Ascending aorta (tissue), 2 donors: ENCODE measurements at regions not wholly inside any gene's neighbourhood (a gene's known extent, or its start where the extent isn't known, plus 50 kb on each side); places are given as distances from the start of the nearest gene placed in this dataset.
"Not testable (repeated sequence)": the region's sequence is repeated elsewhere in the genome, so short reads cannot be mapped to it uniquely, and the experiment has no call there.

ENCODE experiments used
- DNase-seq, 2 donors: peaks; one replicate each; pipeline ENCODE4 v3.0.0-alpha.2; 2019; ENCODE audit warnings: low spot score in 2 of 2
- H3K27ac ChIP-seq, 2 donors: fragments of 200-600 bp; sonication (generic); one replicate each; pipeline ENCODE4 v1.5.1; 2016 to 2017; ENCODE audit warnings: mild to moderate bottlenecking in 1 of 2
- H3K27me3 ChIP-seq: fragments of 200-600 bp; sonication (generic); one replicate; pipeline ENCODE4 v1.5.1; 2017
- H3K36me3 ChIP-seq, 2 donors: fragments of 200-600 bp; sonication (generic); one replicate each; pipeline ENCODE4 v1.5.1; 2016
- H3K4me1 ChIP-seq, 2 donors: fragments of 200-600 bp; sonication (generic); one replicate each; pipeline ENCODE4 v1.5.1; 2016 to 2017; ENCODE audit warnings: mild to moderate bottlenecking in 1 of 2
- H3K4me3 ChIP-seq, 2 donors: fragments of 200-600 bp; sonication (generic); one replicate each; pipeline ENCODE4 v1.5.1; 2016 to 2017; ENCODE audit warnings: mild to moderate bottlenecking in 1 of 2
- H3K9me3 ChIP-seq, 2 donors: fragments of 200-600 bp; sonication (generic); one replicate each; pipeline ENCODE4 v1.5.1; 2016
- intact Hi-C: fragments of 100-400 bp; cut with DNase I; formaldehyde crosslinking; loops from one replicate; pipeline ENCODE4 v1.15.1; 2023
- TF ChIP-seq, protein P1 (sequence below), 3 experiments: fragments of 200-600 bp in 2 of 3; fragments of 450-650 bp in 1 of 3; sonication (generic) in 2 of 3; IDR thresholded peaks; one replicate each; pipeline ENCODE4 v1.5.1; 2016 to 2019; ENCODE audit warnings: antibody characterized with exemption in 3 of 3, mild to moderate bottlenecking in 1 of 3, moderate library complexity in 1 of 3

DNA sequence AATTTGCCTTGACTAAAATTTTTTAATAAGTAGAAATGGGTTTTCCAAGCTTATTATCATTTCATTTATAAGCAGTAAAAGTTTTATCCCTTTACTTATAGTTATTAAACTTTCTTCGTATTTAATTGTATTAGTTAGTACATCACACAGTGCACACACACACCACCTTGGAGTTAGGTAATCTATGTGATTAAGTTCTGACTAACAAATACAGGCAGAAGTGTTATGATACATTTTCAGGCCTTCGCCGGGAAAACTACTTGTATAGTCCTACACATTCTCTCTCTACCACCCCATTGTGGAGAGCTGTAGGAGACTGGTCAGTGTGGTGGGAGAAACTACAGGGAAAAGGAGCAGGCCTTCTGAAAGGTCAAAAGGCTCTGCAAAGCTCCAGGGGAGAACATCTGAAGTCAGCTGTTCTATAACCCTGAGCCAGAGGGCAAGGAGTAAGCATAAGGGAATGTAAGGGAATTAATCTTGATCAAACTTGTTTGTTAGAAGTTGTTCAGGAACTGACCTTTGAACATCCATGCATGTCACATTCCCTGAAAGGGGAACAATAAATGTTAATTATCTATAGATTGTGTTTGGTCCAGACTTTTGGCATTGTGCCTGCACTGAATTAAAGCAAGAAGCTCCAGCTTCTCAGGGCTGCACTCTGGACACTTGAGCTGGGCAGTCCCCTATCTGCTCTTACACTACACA lies 231.7 kb downstream of the FSIP2 start:
- Histone ChIP-seq H3K36me3 (no peaks in the 10 kb centered on the region), H3K4me1 (no peaks in the 10 kb centered on the region), H3K4me3 (no peak overlapping the region), H3K27me3 (no peaks in the 10 kb centered on the region), H3K27ac (no peak overlapping the region), H3K9me3 (no peaks in the 10 kb centered on the region)
- no peak for DNase-seq
- TF ChIP-seq, protein P1, sequence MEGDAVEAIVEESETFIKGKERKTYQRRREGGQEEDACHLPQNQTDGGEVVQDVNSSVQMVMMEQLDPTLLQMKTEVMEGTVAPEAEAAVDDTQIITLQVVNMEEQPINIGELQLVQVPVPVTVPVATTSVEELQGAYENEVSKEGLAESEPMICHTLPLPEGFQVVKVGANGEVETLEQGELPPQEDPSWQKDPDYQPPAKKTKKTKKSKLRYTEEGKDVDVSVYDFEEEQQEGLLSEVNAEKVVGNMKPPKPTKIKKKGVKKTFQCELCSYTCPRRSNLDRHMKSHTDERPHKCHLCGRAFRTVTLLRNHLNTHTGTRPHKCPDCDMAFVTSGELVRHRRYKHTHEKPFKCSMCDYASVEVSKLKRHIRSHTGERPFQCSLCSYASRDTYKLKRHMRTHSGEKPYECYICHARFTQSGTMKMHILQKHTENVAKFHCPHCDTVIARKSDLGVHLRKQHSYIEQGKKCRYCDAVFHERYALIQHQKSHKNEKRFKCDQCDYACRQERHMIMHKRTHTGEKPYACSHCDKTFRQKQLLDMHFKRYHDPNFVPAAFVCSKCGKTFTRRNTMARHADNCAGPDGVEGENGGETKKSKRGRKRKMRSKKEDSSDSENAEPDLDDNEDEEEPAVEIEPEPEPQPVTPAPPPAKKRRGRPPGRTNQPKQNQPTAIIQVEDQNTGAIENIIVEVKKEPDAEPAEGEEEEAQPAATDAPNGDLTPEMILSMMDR (IDR thresholded peaks at IDR 0.05): no peak
- intact Hi-C loops: no loop called here

DNA sequence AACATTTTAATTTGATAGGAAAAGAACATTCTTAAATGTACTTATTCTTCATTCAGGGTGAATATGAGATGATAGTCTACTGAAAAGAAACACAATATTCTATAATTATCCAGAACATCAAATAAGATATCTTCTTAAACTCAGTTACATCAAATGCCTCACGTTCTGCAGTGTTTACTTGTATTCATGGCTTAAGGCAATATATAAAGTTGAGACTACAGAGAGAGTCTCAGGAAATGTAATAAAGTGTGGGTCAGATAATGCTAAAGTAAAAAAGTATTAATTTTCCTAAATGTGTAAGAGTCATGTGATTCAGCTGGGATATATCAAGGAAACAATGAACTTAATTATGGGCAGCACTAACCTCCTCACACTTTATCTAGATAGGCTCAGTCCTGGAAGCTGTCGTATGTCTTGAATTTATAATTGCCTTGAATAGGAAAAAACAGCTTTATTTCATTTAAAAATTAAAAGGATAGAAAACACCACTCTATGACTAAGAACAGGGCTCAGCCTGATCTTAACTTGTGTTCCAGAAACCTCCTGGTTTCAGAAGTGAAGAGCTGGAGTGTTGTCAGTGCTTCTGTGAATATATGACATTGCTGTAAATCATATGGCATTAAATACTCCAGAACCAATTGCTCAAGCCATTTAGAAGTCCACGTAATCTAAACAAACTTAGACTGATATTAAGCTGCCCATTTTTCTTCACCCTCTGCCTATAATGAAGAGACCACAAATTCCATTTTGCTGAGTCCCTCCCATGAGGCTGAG lies 240.2 kb downstream of the FSIP2 start:
- intact Hi-C loops: no loop called here
- Histone ChIP-seq H3K27me3 (no peaks in the 10 kb centered on the region), H3K27ac (no peak overlapping the region), H3K9me3 (no peaks in the 10 kb centered on the region), H3K36me3 (no peaks in the 10 kb centered on the region), H3K4me1 (no peaks in the 10 kb centered on the region), H3K4me3 (no peak overlapping the region)
- TF ChIP-seq, protein P1 (IDR thresholded peaks at IDR 0.05): no peak
- no peak for DNase-seq

GRCh38 chr2:185979546-185980071 lies 241.0 kb downstream of the FSIP2 start:
- Histone ChIP-seq H3K27me3 (no peaks in the 10 kb centered on the region), H3K4me1 (no peaks in the 10 kb centered on the region), H3K9me3 (no peaks in the 10 kb centered on the region), H3K27ac (no peak overlapping the region), H3K4me3 (no peak overlapping the region), H3K36me3 (no peaks in the 10 kb centered on the region)
- TF ChIP-seq, protein P1 (IDR thresholded peaks at IDR 0.05): no peak
- intact Hi-C loops: no loop called here
- DNase-seq: no peak

- TF ChIP-seq, protein P1 (IDR thresholded peaks at IDR 0.05): no peak
- Histone ChIP-seq H3K9me3 (no peaks in the 10 kb centered on the region), H3K4me3 (no peak overlapping the region), H3K27me3 (no peaks in the 10 kb centered on the region), H3K4me1 (no peaks in the 10 kb centered on the region), H3K27ac (no peak overlapping the region), H3K36me3 (no peaks in the 10 kb centered on the region)
- DNase-seq: no peak
- intact Hi-C loops: no loop called here
Measured at GRCh38 chr2:185980944-185981343, 242.3 kb downstream of the FSIP2 start.

DNA sequence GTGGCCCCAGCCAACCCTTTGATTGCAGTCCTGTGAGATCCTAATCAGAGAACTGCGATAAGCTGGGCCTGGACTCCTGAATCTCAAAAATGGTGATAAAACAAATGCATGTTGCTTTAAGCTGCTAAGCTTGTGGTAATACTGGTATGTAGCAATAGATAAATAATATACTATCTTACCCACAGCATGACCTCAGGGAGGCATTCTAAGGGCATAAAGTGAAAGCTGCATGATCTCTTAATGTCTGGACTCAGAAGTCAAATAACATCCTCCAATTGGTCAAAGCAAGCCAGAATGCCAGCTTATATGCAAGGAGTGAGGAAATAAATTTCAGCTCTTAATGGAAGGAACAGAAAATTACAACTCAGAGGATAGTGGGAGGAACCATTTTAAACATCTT lies 246.1 kb downstream of the FSIP2 start:
- H3K9me3 ChIP-seq: no peaks in the 10 kb centered on the region
- no peaks in the 10 kb centered on the region for H3K36me3 ChIP-seq
- no peak overlapping the region for H3K27ac ChIP-seq
- H3K4me3 ChIP-seq: no peak overlapping the region
- intact Hi-C loops: no loop called here
- H3K4me1 ChIP-seq: no peaks in the 10 kb centered on the region
- H3K27me3 ChIP-seq: no peaks in the 10 kb centered on the region
- no peak for DNase-seq
- TF ChIP-seq, protein P1 (IDR thresholded peaks at IDR 0.05): no peak

DNA sequence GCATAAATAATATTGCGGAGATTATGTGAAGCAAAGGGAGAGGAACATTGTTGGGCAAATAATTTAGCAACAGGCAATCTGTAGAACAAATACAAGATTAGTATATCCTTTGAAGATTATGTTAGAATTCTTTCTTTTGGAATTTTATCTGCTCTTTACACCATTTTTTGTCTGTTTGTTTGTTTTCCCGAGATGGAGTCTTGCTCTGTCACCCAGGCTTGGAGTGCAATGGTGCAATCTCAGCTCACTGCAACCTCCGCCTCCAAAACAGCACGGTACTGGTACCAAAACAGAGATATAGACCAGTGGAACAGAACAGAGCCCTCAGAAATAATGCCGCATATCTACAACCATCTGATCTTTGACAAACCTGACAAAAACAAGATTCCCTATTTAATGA lies 250.3 kb downstream of the FSIP2 start:
- H3K27me3 ChIP-seq, H3K9me3 ChIP-seq, H3K36me3 ChIP-seq, H3K4me1 ChIP-seq, intact Hi-C loops, DNase-seq, H3K27ac ChIP-seq, H3K4me3 ChIP-seq: not testable (repeated sequence)
